NCI-H1092 (cell line): ENCODE measurements at regions not wholly inside any gene's neighbourhood (a gene's known extent, or its start where the extent isn't known, plus 50 kb on each side); places are given as distances from the start of the nearest gene placed in this dataset.

Experiments
- DNase-seq: peaks from one replicate; lab custom pipeline; 2025; lab: John Stamatoyannopoulos, UW

DNA sequence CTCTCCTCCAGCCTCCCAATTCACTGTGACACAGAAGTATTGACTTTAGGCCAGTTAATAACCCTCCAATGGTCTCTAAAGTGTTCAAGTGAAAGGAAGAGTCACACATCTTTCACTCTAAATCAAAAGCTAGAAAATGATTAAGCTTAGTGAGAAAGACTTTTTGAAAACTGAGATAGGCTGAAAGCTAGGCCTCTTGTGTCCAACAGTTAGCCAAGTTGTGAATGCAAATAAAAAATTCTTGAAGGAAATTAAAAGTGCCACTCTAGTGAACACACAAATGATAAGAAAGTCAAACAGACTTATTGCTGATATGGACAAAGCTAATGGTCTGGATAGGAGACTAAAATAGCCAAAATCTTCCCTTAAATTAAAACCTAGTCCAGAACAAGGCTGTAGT is 687.2 kb downstream of the TRIML1 start:
- DNase-seq, result no peak

DNA sequence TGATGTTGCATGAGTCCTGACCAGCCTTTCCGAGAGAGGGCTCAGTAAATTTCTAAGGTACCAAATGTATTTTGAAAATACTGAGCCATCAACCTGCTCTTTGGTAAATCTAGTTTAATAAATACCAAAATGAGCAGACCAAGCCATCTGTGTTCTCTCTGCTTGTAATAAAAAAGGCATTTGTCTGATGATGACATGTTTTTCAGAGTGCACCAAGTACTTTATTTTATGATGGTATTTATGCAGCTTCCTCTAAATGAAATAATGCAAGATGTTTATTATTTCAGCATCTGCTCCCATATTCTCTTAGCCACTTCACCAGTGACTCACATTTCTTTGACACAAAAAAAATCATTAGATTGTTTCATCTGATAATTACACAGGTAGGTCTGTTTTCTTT is 700.5 kb downstream of the TRIML1 start:
- DNase-seq, result no peak

DNA sequence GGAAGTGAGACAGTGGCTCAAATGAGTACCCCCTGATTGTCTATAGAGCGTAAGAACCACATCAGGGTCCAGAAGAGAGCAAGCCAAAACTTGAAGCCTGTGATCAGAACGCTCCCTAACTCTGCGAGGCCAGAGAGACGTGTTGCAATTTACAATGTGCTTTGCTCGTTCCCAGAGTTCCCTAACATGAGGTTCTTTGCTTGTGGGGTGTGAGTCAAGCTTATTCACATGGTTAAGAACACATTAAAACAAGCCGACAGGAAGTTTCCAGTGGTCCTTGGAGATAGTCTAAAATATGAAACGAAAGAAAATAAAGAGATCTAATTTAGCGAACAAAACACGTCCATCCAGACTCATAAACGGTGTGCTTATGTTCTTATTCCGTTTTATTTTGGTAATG is 702.3 kb downstream of the TRIML1 start:
- no peak for DNase-seq

DNA sequence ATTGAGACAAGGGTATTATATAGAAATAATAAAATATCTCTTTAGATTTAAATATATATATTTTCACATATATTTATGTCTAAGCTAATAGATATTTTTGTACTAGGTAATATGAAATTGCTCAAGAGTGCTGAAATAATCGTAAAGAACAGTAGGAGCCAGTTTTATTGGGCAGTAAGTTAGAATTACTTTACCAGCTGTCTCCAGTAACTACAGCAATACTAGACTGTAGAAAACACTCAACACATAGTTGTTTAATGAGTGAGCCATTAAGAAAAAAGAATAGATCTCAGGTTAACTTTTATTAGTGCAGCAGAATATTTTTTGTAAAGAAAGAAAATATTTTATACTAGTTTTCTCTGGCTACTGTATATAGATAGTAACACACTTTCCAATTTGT is 715.2 kb downstream of the TRIML1 start:
- DNase-seq, result no peak

DNA sequence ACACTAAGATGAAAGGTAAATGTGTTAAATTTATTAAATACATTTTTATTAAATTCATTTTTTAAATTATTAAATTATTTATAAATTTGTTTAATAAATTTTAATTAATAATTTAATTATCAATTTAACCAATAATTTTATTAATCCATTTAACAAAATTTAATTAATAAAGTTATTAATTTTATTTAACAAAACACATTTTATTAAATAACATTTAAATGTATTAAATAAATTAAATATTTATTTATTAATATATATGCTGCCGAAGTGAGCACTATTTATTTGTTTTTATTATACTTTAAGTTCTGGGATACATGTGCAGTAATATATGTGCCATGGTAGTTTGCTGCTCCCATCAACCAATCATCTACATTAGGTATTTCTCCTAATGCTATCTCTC is 719.5 kb downstream of the TRIML1 start:
- no peak for DNase-seq

DNA sequence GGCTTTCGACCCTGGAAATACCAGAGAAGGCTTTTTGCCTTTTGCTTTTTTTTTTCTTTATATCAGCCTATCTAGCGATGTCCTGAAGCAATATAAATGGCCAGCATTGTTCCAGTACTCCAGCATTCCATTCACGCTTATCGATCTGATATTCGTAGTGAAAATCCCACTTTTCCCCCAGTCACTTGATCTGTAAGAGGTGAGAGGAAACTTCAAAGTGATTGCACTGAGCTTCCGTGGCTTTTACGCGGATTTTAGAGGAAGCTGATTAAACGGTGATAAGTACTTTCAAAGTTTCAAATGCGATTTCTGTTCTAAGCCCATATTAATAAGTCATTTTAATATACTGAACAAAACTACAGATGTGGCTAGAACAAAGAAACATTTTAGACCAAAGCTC is 725.5 kb downstream of the TRIML1 start:
- DNase-seq, result no peak

DNA sequence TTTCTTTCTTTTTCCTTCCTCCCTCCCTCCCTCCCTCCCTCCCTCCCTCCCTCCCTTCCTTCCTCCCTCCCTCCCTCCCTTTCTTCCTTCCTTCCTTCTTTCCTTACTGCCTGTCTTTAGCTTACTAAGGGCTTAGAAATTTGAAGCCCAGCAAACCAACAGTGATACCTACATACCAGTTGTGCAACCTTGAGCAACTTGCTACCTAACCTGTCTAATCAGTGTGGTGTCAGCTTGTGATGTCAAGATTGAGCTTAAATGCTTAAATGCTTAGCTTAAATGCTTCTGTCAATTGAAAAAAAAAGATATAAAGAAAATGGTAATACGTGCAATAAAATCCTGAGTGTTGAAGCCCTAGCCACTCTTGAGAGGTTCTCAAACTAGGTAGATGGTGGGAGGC is 728.6 kb downstream of the TRIML1 start:
- no peak for DNase-seq

DNA sequence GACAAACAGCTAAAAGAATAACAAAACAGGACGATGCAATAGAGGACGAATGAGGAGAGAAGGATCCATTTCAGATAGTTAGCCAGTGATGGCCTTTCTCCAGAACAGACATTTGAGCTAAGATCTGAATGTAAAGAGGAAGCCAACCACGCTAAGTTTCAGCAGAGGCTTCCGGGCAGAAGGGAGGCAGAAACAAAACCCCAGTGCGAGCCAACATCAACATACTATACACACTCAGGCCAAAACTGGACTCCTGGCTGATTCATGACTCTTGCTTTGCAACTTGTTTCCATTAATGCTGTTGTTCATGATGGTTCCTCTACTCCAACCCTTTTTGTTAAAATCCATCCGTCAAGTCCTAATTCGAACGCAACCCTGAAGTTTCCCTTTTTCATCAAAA is 730.3 kb downstream of the TRIML1 start:
- DNase-seq, result no peak

DNA sequence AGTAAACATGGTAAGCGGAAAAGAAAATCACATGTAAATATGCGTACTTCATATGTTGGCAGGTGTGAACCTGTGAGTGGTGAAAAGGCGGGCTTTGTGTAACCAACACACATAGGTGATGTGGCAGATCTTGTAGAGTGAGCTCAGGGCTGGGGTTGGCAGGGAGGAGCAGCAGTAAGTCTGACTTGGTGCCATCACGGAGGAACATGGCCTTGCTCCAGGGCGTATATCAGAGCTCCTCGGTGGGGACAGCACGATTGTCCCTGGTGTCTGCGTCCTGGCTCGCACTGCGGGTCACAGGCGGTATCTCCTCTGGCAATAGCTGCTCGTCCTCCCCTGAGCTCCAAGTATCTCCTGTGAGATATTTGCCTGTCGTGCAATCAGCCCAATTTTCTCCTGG is 733.6 kb downstream of the TRIML1 start:
- no peak for DNase-seq

DNA sequence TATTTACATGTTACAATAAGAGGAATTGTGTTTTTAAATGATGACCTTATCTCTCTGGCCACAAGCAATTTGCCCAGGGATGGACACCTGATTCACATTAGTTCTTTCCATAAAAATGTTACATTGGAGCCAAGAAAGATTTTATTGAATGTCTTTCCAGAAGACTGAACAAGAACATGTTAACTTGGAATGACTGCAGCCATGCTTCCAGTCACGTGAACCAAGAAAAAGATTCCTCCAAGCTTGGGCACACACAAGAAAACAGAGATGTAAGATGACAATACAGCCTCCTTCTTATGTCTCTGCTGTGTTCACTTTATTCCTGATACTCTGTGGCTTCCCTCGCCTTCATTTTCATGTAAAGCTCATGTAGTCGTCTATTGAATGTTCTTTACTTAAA is 737.6 kb downstream of the TRIML1 start:
- DNase-seq, result no peak

DNA sequence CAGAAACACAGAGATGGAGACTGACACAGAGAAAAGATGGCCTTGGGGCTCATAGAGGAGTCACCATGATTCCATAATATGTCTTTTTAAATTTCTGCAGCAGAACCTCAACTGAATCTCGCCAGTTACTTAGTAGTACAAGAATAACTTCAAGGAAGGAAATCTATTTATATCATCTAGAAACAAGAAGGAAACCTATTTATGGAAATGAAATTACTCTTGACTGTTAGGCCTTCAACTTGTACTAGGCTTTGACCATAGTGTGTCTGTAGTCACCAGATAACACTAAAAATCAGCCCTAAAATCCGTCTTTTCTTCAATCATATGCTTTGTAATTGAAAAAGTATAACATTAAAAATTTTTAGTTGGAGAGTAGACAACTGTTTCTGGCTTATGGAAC is 740.4 kb downstream of the TRIML1 start:
- DNase-seq, result no peak

DNA sequence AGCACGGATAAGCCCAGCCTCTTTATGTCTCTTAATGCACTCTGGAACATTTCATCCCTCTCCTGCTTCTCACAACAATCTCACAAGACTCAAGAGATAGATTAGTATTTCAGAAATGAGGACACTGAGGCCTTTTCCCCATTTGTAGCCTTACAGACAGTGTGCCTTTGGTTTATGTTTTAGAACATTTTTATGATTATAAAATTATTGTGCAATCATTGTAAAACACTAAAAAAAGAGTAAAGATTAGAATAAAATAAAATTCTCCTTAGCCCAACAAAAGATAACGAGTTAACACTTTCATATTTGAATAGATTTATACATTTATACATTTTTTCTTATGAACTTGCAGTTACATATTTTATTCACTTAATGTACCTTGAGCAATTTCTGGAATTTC is 748.7 kb downstream of the TRIML1 start:
- DNase-seq, result no peak

DNA sequence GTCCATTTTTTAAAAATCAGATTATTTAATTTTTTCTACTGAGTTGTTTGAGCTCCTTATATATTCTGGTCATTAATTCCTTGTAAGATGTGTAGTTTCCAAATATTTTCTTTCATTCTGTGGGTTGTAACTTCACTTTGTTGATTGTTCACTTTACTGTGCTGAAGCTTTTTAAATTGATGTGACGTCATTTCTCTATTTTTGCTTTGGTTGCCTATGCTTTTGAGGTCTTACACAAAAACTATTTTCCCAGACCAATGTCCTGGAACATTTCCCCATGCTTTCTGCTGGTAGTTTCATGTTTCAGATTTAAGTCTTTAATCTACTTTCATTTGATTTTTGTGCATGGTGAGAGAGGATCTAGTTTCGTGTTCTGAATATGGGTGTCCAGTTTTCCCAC is 753.6 kb downstream of the TRIML1 start:
- no peak for DNase-seq

DNA sequence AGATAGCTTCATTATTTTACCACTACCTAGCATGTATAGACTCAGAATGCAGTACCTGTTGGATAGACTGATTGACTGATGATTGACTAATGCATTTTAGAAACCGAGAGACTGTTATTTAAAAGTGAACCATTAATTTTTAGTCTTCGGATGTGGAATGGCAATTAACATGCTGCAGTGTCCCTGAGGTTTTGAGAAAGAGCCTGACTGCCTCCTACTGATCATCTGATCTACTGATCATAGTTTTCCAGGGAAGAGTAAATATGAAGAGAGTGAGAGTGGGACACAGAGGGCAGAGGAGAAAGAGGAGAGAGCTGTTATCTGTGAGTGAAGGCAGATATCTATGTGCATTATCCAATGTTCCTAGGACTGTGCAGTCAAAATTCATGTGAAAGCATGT is 764.7 kb downstream of the TRIML1 start:
- DNase-seq, result no peak

DNA sequence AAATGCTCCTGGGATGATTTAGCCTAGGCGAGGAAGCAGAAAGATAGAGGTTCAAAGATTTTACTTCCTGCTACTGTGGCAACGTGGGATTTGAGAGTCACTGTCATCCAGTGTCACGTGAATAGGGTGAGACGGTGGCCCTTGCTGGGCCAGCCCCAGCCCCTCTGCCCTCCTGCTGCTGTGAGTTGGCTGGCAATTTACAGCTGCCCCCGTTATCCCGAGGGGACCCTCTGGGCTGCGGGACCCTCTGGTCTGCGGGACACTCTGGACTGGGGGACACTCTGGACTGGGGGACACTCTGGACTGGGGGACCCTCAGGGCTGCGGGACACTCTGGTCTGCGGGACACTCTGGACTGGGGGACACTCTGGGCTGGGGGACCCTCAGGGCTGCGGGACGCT is 765.4 kb downstream of the TRIML1 start:
- DNase-seq, result no peak

DNA sequence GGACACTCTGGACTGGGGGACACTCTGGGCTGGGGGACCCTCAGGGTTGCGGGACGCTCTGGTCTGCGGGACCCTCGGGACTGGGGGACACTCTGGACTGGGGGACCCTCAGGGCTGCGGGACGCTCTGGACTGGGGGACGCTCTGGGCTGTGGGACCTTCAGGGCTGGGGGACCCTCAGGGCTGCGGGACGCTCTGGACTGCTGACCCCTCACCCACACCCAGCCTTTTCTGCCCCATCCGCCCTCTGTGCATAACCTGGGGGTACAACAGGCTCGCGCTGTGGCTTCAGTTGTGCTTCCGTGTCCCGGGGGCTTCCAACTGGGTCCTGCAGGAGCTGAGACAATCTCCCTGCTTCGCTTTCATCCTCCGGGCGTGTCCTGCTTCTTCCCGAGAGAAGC is 766.0 kb downstream of the TRIML1 start:
- DNase-seq, result no peak

DNA sequence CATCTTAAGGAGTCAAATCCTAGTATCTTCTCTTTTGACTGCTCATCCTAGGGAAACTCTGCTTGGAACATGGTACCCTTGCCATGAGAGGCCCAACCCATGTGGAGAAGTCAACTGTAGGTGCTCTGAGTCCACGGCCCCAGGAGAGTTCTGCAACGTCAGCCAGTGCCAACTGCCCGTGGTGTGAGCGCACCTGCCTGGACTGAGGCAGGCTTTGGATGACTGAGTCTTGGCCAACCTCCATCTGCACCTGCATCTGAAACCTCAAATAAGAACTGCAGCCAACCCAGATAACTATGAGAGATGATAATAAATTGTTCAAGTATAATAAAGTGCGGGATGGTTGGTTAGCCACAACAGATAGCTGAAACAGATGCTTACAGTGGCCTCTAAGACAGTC is 772.0 kb downstream of the TRIML1 start:
- DNase-seq, result peak; percentile 9

DNA sequence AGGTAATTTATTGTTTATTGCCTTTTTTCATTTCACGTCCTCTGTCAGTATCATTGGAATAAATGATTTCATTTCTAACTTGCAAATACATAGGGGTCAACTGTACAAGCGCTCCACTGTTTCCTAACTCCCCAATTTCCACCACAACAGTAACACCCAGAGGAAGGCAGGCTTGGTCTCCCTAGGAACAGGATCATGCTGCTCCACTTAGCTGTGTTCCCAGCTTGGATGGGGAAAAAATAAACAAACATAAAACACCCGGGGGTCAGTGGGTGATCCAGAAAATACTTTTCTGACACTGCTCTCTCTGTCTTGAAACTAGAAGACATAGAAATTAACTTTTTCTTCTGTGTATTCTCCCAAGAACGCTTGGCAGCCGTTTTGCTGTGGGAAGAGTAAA is 772.5 kb downstream of the TRIML1 start:
- no peak for DNase-seq

DNA sequence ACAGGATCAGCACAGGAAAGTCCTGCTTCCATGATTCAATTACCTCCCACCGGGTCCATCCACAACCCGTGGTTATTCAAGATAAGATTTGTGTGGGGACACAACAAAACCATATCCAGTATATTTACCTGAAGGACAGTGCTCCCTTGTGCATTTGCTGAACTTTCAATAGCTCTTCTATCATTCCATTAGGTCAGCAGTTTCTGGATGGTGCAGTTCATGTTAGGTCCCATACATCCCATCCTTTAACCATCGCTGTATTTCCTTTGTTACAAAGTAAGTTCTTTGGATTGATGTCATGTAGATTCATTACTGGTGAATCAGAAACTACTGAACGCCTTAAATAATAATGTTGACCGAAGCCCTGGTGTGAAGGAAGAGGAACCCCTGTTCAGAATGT is 775.9 kb downstream of the TRIML1 start:
- DNase-seq, result no peak

DNA sequence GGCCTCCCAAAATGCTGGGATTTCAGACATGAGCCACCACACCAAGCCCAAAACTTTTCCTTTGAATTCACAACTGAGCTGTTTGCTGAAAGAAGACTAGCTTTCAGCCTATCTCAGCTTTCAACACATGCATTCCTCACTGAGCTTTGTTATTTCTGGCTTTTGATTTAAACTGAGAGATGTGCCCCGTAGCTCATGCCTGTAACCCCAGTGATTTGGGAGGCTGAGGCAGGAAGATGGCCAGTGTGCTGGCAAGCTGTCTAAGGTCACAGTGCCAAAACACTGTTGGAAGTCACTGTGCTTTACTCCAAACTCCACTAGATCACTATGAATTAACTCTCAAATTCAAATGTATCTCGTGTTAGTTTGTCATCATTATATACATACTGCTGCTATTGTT is 779.5 kb downstream of the TRIML1 start:
- no peak for DNase-seq

DNA sequence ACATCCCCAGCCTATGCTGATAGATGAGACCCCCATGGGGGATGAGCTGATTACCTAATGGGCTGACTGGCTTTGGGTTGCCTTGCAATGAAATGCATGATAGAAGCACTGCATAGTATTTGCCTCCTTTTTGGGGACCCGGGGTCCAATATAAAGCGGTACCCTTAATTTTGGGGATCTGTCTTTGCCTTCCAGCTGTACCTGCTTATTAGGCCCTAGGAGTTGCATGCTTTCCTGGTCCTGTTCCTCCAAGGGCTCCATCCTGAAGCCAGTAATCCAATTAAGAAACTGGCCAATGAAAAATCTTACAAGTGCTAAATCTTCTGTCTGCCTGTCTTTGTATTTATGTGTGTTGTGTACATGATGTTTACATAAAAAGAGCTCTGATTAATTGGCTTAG is 791.6 kb downstream of the TRIML1 start:
- no peak for DNase-seq

DNA sequence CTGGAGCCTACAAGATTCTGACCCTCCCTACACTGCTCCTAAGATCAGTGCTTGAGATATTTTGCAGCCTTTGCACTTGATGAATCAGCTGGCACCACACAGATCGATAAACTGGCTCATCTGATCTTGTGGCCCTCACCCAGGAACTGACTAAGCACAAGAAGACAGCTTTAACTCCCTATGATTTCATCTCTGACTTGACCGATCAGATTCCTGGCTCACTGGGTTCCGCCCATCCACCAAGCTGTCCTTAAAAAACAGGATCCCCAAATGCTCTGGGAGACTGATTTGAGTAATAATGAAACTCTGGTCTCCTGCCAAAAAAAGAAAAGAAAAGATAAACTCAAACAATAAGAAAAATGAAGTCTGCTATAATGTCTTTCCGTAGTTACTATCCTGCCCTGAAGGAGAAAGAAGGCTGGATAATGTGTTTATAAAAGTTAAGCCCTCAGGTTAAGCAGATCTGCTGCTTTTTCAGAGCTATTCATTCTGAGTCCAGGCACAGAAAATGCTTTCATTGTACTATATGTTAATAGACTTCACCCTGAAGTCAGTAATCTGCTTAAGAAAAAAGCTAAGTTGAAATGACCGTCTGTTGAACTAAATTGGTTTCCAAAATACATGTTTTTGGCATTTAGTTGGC is 795.2 kb downstream of the TRIML1 start:
- DNase-seq, result no peak

DNA sequence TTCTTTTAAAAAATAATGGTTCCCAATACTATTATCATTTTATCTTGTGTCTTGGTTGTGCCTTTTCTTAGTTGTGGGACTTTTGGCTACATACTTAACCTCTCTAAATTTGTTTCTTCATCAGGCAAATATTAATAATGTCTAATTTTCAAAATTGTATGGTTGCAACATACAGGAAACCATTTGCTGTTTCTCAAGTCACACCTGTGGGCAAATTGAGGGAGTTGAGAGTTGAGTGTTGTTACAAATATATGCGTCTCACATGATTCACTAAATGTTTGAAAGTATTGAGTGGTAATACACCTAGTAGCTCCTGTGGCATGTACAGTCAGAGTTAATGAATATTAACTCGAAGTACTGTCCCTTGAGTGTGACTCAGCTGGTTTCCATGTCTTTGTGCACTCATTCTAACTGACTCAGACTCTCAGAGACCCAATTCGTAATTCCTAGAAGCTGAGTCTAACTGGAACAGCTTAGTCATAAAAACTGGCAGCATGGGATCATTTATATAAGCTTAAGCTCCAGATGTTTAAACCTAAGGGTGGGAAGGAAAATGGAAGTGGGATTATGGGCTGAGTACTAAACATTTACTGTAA is 802.4 kb downstream of the TRIML1 start:
- DNase-seq, result no peak

DNA sequence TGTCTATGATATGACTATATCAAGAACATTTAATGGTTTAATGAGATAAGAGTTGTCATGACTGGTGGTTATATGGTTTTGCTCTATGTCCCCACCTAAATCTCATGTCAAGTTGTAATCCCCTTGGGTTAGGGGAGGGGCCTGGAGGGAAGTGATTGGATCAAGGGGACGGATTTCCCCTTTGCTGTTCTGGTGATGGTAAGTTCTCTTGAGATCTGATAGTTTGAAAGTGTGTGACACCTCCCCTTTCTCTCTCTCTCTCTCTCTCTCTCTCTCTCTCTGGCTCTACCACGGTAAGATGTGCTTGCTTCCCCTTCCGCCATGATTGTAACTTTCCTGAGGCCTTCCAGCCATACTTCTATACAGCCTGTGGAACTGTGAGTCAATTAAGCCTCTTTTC is 803.4 kb downstream of the TRIML1 start:
- DNase-seq, result no peak

DNA sequence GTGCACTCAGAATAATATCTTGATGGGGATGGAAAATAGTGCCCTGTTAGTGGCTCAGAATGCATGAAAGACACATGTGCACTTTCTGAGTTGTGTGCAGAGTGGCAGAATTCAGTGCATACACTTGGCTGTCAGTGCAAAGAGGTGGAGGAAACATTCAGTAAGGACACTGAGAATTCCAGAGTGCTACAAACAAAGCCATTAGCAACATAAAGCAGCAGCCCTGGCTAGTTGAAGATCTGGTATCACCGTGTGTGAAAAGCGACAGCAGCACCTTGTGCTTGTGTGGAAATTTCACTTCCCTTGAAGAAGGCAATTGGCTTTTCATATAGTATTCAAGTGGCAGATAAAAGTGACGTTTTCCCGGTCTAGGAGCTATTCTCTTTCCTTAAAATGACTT is 810.4 kb downstream of the TRIML1 start:
- no peak for DNase-seq
